Stimulated activated CD4-positive, alpha-beta T cell treated with anti-CD3 and anti-CD28 coated beads, Interleukin-4, amount 100 ng/mL, for 1 hour (primary cell): ENCODE measurements at regions not wholly inside any gene's neighbourhood (a gene's known extent, or its start where the extent isn't known, plus 50 kb on each side); places are given as distances from the start of the nearest gene placed in this dataset.
"Not testable (repeated sequence)": the region's sequence is repeated elsewhere in the genome, so short reads cannot be mapped to it uniquely, and the experiment has no call there.

ENCODE experiments used
- DNase-seq: peaks from one replicate; pipeline ENCODE4 v3.0.0-alpha.2; 2020

- DNase-seq = not testable (repeated sequence)
Observed at GRCh38 chr17:16842346-16842745, 129.6 kb downstream of the TNFRSF13B start.

- not testable (repeated sequence) for DNase-seq
Observed at GRCh38 chr17:16841896-16842295, 130.0 kb downstream of the TNFRSF13B start.

- not testable (repeated sequence) for DNase-seq
Observed at GRCh38 chr17:16840219-16840618, 131.7 kb downstream of the TNFRSF13B start.

GRCh38 chr17:16839242-16840175 is 132.4 kb downstream of the TNFRSF13B start:
- not testable (repeated sequence) for DNase-seq

GRCh38 chr17:16838795-16839194 is 133.1 kb downstream of the TNFRSF13B start:
- not testable (repeated sequence) for DNase-seq

GRCh38 chr17:16838287-16838686 is 133.6 kb downstream of the TNFRSF13B start:
- DNase-seq = not testable (repeated sequence)

- not testable (repeated sequence) for DNase-seq
Observed at GRCh38 chr17:16837468-16838266, 134.3 kb downstream of the TNFRSF13B start.

- not testable (repeated sequence) for DNase-seq
Observed at GRCh38 chr17:16836315-16836915, 135.5 kb downstream of the TNFRSF13B start.

GRCh38 chr17:16833517-16833916 is 138.4 kb downstream of the TNFRSF13B start:
- DNase-seq = not testable (repeated sequence)

- not testable (repeated sequence) for DNase-seq
Observed at GRCh38 chr17:16832853-16833252, 139.1 kb downstream of the TNFRSF13B start.

- not testable (repeated sequence) for DNase-seq
Observed at GRCh38 chr17:16832206-16832605, 139.7 kb downstream of the TNFRSF13B start.

GRCh38 chr17:16830770-16831169 is 140.7 kb downstream of the CCDC144A start:
- DNase-seq = not testable (repeated sequence)

- not testable (repeated sequence) for DNase-seq
Observed at GRCh38 chr17:16830219-16830618, 140.2 kb downstream of the CCDC144A start.
